AG20443 (cell line): ENCODE measurements at regions not wholly inside any gene's neighbourhood (a gene's known extent, or its start where the extent isn't known, plus 50 kb on each side); places are given as distances from the start of the nearest gene placed in this dataset.

ENCODE experiments used
- DNase-seq: peaks from one replicate; pipeline ENCODE4 v3.0.0; 2012; ENCODE audit warnings: low spot score, mixed read lengths

DNA sequence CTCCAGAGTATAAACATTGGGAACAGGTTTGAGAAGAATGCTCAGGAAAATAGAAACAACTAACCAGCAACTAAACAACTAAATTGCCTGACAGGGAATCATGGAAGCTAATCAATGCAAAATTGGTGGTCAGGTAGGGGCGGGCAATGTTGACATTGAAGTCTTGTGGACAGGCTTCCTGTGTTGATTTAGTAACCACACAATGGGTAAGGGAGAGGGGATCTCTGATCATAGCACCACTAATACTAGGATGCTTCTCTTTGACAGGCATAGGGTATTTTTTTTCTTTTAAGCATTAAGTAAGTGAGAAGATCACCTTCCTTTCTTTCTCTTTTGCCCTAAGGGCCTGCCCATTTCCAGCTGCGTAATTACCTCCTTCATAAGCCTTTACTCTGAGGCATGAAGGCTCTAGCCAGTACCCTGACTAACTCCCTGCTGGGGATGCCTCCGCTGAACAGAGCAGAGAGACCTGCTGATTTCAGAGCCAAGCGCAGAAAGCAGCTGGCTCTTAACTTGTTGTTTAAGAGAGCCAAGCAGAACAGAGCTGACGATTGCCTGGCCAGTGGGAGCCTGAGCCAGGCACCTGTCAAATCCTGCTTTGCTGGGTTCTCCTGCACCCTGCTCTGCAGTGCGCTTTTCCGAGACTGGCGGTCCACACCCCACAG, 118.7 kb downstream of the BMP2 start:
- DNase-seq: no peak

DNA sequence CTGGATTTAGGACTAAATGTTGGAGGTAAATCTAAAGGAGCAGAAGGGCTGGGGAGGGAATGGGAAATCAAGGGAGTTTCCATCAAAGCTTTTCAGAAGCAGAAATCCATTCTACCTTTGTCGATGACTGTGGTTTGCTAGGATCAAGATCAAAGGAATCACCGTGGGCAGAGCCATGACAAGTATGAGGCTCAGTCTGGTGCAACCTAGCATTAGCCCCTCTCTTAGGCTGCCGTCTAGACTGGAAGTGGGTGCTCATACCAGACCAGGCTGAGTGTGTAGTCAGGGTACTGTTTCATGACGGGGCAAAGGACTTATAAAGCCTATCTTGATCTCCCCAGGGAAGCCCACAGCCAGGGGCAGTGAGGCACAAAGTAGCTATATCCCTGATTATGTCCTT, 120.5 kb downstream of the BMP2 start:
- DNase-seq: no peak

DNA sequence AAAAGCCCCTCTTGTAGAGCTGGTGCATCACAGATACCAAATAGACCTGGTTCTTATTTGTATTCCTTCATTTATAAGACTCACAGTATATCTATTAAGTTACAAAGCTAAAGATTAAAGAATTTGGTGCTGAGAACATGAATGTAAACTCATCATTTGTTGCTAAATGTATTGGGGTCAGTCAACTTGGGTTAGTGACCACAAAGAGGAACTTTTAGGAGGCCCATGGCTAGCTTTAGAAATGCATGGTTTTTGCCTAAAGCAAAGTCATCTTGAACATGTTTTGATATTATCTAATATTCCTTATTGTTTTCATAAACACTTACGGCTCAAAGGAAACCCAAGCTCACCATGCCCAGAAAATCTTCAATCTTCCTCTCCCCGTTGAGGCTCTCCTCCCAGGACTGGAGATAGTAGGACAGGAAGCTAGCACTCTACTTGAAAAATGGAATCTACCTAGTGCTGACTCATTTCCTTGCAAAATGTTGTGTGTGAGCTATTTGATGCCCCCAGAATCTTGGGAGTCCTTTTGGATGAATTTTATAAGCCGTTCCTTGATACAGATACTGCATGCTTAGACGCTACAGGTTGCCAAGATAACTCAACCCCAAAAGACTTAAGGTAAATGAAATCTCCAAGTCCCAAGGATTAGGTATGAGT, 121.4 kb downstream of the BMP2 start:
- no peak for DNase-seq

DNA sequence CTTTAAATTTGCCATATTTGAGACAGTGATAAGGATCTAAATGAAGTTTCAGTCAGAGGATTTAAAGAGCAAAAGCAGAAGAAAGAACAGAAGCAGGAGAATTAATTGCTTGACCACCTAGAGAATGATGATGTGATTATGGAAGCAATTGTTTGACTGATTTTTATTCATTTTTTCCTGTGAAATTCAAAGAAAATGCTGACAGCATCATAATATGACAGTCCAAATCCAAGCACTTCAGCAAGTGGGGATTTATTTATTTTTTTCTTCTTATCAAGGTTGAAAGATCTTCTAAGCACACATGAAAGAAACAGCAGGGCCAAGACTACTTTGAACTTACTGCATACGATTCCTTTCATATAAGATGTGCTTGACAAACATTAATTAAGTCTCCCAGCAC, 125.2 kb downstream of the BMP2 start:
- no peak for DNase-seq

DNA sequence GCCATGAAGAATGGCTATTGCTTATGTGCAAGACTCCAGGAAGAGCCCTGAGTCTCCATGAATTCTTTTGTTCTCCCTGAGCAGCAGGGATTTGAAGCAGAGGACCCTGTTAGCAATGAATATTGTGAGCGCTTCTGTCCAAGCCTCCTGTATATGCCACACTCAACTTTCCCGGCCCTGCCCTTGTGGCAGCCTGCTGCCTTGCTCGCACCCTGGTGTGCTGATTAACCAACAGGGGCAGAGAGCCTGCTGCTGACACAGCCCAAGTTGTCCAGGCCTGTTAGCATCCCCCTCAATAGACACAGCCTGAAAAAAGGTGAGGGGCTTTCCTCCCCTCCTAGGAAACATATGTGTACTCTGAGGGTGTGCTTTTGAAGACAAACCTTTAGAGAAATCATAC, 131.4 kb downstream of the BMP2 start:
- no peak for DNase-seq

DNA sequence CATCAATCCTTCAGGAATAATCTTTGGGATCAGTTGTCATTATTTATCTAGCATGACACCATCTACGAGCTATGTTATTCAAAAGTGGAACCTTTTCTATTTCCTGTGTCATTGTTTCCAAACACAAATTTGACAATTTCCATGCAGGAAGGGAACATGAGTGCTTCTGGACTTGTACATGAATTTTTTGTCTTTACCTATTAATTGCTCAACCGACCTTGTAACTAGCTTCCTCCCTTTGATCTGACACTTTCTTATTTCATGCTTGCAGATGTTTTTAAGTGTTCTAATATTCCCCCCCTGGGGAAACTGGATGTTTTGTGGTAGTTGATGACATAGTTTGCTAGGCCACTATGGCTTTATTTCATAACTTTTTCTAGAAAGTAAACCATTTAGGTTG, 139.4 kb downstream of the BMP2 start:
- no peak for DNase-seq

DNA sequence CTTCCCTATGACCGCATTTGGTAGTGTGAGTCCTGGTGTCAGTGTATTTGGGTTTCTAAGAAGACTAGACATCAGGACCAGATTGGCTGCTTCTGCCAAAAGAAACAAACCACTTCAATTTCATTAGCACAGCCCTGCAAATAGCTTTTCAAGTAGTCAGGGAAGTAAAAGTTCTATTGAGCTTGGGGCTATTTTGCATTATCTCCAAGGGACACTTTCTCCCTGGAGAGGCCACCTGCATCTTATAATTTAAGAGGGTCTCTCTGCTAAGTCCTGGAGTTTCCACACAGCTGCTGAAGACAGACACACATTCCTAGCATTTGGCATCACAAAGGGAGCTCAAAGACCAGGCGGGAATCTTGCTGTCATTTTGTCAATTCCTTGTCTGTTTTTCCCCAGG, 141.2 kb downstream of the BMP2 start:
- no peak for DNase-seq

DNA sequence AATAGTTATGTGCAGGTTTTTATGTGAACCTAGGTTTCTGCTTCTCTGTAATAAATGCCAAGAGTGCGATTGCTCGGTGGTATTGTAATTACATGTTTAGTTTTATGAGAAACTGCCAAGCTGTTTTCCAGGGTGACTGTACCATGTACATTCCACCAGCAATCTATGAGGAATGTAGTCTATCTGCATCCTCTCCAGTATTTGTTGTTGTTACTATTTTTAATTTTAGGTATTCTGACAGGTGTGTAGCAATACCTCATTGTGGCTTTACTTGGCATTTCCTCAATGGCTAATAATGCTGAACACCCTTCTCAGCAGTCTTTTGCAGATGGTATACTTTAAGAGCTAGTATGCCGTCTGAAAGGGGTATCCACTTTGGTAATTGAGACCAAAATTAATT, 142.1 kb downstream of the BMP2 start:
- DNase-seq: no peak

DNA sequence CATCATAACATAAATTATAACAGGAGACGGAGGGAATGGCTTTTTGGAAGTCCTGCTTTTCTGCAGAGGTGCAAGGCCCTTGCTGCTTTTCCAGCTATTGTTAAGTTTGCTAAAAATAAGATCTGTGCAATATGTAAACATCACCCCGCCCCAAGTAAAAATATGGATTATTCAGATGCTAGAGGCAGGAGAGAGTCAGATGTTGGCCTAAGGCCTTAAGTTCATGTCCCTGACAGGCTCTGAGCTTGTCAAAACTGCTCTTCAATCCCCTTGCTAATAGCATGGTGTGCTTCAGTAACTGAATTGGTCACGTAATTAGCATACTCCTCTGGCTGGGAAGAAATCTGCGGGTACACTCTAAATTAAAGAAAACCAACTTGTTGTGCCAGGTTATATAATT, 147.5 kb downstream of the BMP2 start:
- DNase-seq: no peak

DNA sequence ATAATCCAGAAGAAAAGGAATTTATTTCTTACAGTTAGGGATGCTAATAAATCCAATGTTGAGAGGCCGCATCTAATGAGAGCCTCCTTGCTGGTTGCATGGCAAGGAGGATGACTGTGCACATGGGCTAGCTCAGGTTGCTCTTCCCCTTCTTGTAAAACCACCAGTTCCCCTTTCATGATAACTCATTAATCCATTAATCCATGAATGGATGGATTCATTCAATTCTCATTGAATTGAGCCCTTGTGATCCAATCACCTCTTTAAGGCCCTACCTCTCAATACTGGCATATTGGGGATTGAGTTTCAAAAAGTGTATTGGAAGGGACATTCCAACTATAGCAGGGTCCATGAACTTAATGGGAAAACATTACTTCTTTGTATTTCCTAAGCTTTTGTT, 149.5 kb downstream of the BMP2 start:
- no peak for DNase-seq

DNA sequence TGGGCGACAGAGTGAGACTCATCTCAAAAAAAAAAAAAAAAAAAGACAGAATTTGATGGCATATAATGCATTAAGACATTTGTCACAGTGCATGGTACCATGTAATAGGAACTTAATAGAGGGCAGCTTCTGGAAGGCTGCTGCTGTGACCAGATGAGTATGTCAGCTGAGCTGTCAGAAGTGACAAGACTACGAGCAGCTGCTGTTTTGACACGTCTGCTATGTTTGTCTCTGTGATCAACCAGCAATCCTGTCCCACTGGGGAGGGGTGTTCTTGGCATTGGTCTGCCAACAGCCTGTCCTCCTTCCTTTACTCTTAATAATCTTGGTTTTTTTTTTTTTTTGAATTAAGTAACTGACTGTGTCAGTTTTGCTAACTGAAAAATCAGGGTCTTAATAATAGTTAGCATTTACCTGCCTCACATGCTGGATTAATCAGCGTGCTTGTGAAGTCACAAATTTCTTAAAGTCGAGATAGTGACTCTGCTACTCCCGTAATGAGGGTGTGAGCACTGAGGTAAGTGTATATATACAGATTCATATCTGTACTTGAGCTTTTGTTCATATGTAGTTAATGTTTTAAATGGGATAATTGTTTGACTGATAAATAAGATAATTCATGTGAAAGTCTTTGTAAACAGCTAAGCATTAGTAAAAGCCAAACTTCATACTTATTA, 152.4 kb downstream of the BMP2 start:
- DNase-seq: no peak

DNA sequence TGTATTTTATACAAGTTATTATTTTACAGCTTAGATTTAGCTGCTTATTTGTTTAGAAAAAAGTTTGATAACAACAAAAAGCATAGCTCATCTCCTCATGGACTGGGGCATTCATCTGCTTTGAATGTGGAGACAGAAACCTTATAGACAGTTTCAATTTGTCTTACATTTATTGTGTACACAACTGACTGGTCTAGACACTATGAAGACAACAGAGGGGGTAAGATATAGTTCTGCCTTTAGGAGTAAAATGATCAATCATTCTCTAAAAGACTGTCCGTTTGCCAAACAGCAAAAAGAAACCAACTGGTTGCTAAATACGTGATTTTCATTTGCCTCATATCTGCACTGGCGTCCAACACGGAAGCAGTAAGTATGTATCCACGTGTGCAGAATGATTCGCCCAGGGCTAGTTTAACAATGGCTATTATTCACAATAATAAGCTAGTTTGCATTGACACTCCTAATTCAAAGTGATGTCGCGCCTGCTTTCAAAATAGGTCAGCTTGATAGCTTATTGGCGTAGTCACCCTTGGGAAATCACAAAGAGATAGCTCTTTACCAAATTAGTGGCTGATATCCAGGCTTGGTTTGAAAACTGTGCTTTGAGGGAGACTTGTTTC, 153.6 kb downstream of the BMP2 start:
- DNase-seq: no peak

DNA sequence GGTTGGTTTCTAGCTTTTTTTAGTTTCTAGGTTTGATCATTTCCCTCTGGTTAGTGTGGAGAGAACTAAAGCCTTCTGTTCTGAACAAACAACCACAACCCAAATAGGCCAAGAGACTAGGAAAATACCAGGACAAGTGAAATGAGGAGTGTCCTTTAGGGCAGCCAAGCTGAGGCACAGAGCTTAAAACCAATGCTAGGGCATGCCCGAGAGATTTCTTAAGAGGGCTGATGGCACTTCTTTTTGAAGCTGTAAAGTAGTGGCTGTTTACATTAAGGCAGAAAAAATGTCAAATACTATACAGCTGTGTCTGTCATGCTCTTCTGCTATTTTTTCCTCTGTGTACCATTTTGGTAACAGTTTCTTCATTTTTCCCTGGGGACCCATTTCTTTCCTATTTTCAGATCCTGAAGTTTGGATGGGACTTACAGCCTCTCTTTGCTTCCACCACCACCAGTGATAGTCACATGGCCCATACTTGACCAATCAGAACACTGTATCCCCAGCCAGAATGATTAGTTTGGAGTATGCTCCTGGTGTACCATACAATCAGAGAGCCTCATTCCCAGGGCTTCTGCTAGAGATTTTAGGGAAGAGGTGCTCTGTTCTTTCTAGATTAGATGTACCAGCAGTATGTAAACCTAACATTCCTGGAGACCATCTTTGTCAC, 154.4 kb downstream of the BMP2 start:
- DNase-seq: no peak

DNA sequence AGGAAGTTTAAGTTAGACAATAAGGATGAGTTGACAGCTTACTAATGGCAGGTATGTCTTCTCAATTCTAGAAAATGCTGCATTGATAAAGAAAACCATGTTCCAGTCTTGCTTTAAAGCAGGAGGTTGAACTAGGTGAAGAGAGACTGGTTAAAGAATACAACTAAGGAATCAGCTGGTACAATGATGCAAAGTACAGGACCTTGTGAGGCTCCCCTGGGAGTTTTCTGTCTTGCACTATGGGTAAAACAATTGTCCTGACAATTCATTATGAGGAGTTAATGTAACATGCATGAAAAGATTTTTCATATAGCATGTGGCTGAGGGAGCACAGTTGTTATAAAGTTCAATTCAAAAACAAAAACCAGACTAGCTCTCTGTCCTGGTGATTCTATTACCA, 157.2 kb downstream of the BMP2 start:
- no peak for DNase-seq

DNA sequence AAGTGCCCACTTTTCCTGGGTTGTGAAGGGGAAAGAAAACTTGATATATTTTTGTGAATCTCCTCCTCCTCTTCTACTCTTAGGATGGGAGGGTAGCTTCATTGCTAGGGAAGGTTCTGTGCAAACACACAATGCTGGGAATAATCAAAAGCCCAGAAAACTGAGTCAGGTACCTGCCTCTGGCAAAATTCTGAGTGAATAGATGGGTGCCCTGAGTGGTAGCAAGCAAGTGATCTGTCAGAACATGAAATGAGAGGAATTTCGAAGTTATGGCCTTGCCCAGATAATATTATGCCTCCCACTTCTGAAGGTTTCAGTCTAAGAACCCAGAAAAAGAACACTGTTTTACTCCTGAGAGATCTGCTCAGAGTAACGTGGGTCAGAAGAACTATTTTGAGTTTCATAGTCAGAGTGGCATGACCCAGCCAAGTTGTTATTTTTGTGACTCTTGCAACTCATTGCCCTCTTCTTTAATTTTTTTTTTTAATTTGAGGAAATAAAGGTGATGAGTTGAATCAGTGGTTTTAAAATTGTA, 158.3 kb downstream of the BMP2 start:
- DNase-seq: no peak

DNA sequence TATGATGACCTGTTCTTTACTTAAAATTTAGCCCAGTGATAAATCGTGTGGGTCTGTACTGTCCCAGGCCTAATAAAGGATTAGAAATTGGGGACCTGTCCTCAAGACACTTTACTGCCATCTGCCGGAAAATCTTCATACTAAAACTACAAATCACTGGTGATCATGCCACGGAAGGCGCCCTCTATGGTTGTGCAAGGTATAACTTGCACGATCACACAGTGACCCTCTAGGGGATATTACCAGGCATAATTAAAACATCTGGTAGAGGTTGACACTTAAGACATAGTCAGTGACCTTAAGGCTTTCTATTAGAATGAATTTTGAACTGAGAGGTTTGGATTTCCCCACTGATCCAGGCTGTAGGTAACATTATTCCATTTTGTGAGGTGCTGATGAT, 172.6 kb downstream of the BMP2 start:
- no peak for DNase-seq

DNA sequence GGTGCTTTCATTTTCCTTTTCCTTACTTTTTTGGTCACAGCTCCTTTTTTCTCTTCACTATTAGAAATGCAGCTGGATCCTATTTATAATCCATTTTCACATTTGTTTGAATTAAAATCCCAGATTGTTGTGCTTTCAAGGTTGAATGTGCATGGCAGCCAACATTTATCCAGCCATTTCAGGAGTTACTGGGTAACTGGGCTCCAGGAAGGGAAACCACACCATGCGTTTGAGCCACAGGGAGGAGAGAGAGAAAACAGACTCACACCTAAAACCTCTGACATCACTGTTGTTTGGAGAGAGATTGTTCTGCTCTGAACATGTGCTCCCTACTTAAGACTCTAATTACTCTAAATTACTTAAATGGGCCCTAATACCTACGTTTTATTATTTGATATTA, 173.4 kb downstream of the BMP2 start:
- DNase-seq: no peak

DNA sequence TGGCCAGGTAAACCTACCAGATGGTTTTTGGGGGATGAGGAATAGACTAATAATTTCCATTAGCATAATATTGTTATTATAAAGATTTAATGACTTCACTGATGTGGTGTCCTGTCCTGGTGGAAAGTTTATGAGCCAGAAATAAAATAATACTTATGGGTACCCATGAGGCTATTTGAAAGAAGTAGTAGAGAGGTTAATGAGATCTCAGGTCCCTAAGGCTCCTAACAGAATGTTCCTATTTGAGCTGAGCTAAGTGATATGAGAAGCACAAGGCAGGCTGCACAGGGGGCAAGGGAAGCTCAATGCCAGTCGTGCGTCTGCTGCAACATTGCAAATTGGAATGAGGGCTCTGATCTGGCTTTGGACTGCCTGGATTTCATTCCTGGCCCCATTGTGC, 174.1 kb downstream of the BMP2 start:
- DNase-seq: no peak

DNA sequence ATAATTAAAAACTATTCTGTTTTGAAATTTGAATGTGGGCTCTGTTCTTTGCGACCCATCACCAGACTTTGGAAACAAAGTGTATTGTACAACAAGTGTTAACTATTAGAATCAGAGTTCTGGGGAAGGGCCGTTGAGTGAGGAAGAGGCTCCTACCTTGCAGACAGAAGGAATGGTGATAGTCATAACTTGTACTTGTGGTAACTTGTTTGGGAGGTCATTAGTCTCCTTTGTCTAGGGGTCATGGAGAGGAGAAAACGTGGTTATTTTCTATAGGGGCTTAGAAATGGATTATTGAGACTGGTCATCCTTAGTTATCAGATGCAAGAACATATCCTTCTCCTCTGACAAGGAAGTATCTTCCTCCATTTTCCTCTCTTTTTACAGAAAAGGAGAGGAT, 174.8 kb downstream of the BMP2 start:
- DNase-seq: no peak

DNA sequence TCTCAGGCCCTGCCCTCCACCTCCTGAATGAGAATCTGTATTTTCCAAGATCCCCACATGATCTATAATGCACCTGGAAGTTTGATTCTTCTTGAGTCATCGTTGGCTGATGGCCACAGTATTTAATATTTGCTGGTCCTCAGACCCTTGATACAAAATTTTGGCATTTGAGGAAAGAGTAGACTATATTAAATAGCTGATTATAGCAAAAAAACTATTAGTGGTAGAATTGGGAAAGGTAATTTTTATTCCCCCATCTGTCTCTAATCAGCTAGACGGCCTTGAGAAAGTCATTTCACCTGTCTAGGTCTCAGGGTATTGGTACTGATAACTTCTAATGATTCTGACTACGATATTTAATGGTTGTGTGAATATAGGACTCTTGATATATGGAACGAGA, 176.8 kb downstream of the BMP2 start:
- no peak for DNase-seq

DNA sequence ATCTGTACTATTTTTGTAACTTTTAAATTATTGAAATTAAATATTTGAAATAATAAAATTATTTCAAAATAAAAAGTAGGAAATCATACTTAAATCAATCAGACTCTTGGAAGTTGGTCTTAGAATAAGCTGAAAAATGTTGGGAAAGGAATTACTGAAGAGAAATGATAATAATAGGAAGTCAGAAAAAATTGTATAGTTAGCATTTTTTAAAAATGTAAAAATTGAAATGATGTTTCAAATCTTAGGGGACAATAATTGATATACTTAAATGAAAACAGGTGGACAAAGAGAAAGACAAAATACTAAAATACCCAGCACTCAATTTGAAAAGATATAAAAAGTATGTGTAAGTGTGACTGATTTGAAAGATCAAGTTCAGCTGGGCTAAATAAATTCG, 186.1 kb downstream of the BMP2 start:
- DNase-seq: no peak

DNA sequence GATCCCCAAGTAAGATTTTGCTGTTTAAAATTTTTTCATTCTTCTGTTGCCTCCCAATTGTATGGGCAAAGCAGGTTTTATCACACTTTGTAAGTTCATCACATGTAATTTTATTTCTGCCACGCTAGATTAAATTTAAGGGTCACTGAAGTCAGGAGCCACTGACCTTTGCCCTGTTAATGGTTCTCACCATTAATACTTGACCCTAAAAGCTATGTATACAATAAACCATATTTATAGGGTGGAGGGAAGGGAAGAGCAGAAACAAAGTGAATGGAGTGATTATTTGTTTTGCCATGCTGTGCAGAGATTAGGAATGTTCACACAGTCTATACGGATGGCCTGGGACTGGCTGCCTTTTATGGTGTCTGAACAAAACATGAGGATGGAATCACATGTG, 186.7 kb downstream of the BMP2 start:
- DNase-seq: no peak
